ENCODE measurements at regions not wholly inside any gene's neighbourhood (a gene's known extent, or its start where the extent isn't known, plus 50 kb on each side); places are given as distances from the start of the nearest gene placed in this dataset.

- no peak for TF ChIP-seq POLR2A (IDR thresholded peaks at IDR 0.05)
- no peak for TF ChIP-seq CTCF (IDR thresholded peaks at IDR 0.05 in 4 of 5, conservative IDR thresholded peaks at IDR 0.05 in 1 of 5)
Measured at GRCh38 chr7:126339813-126340212, 912.9 kb downstream of the GRM8 start.

Measured in gastrocnemius medialis (tissue), 4 donors.